ENCODE measurements at regions not wholly inside any gene's neighbourhood (a gene's known extent, or its start where the extent isn't known, plus 50 kb on each side); places are given as distances from the start of the nearest gene placed in this dataset.

- TF ChIP-seq, protein P1, sequence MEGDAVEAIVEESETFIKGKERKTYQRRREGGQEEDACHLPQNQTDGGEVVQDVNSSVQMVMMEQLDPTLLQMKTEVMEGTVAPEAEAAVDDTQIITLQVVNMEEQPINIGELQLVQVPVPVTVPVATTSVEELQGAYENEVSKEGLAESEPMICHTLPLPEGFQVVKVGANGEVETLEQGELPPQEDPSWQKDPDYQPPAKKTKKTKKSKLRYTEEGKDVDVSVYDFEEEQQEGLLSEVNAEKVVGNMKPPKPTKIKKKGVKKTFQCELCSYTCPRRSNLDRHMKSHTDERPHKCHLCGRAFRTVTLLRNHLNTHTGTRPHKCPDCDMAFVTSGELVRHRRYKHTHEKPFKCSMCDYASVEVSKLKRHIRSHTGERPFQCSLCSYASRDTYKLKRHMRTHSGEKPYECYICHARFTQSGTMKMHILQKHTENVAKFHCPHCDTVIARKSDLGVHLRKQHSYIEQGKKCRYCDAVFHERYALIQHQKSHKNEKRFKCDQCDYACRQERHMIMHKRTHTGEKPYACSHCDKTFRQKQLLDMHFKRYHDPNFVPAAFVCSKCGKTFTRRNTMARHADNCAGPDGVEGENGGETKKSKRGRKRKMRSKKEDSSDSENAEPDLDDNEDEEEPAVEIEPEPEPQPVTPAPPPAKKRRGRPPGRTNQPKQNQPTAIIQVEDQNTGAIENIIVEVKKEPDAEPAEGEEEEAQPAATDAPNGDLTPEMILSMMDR (IDR thresholded peaks at IDR 0.05): no peak
- Histone ChIP-seq H3K27ac (no peak overlapping the region), H3K4me1 (no peaks in the 10 kb centered on the region), H3K27me3 (no peaks in the 10 kb centered on the region), H3K9me3 (no peaks in the 10 kb centered on the region), H3K36me3 (no peaks in the 10 kb centered on the region), H3K4me3 (no peak overlapping the region)
- intact Hi-C loops (cut with DNase I; ENCODE audit: low total_unique reads): loop anchor here (5.0 kb wide), 1 partner anchor 1823 kb away; no protein-coding TSS in a partner anchor
- no peak for DNase-seq
These were observed 605.4 kb upstream of the NRP1 start for GRCh38 chr10:33939892-33940291.

GRCh38 chr10:33939410-33939809 lies 604.9 kb upstream of the NRP1 start:
- no peak for DNase-seq
- Histone ChIP-seq H3K36me3 (no peaks in the 10 kb centered on the region), H3K27me3 (no peaks in the 10 kb centered on the region), H3K9me3 (no peaks in the 10 kb centered on the region), H3K4me1 (no peaks in the 10 kb centered on the region), H3K4me3 (no peak overlapping the region), H3K27ac (no peak overlapping the region)
- TF ChIP-seq, protein P1 (IDR thresholded peaks at IDR 0.05): no peak
- intact Hi-C loops (cut with DNase I; ENCODE audit: low total_unique reads): loop anchor here (5.0 kb wide), 1 partner anchor 1822 kb away; no protein-coding TSS in a partner anchor

DNA sequence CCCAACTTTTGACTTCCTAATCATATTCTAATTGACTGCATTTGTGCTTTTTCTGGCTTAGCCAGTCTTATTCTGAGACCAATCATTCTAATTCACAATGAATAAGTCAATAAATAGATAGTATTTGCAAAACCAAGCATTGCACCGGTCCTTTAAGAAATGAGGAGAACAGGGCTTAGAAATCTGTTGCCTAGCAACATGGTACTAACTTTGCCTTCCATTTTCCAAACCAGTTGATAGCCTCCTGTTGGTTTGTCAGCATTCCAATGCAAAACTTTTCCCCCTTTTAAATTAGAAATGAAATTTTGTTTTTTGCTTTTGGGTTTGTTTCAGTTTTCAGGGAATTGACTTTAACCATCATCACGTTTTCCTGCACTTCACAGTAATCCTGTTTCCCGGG lies 603.5 kb upstream of the NRP1 start:
- TF ChIP-seq, protein P1 (IDR thresholded peaks at IDR 0.05): no peak
- Histone ChIP-seq H3K27me3 (no peaks in the 10 kb centered on the region), H3K27ac (no peak overlapping the region), H3K4me1 (no peaks in the 10 kb centered on the region), H3K36me3 (no peaks in the 10 kb centered on the region), H3K4me3 (no peak overlapping the region), H3K9me3 (no peaks in the 10 kb centered on the region)
- no peak for DNase-seq
- intact Hi-C loops (cut with DNase I; ENCODE audit: low total_unique reads): loop anchor here (5.0 kb wide), 1 partner anchor 1821 kb away; no protein-coding TSS in a partner anchor

GRCh38 chr10:33937036-33937730 lies 602.7 kb upstream of the NRP1 start:
- Histone ChIP-seq H3K27me3 (no peaks in the 10 kb centered on the region), H3K4me3 (no peak overlapping the region), H3K9me3 (no peaks in the 10 kb centered on the region), H3K27ac (no peak overlapping the region), H3K4me1 (no peaks in the 10 kb centered on the region), H3K36me3 (no peaks in the 10 kb centered on the region)
- TF ChIP-seq, protein P1 (IDR thresholded peaks at IDR 0.05): no peak
- no peak for DNase-seq
- intact Hi-C loops (cut with DNase I; ENCODE audit: low total_unique reads): loop anchor here (5.0 kb wide), 1 partner anchor 1820 kb away; no protein-coding TSS in a partner anchor

DNA sequence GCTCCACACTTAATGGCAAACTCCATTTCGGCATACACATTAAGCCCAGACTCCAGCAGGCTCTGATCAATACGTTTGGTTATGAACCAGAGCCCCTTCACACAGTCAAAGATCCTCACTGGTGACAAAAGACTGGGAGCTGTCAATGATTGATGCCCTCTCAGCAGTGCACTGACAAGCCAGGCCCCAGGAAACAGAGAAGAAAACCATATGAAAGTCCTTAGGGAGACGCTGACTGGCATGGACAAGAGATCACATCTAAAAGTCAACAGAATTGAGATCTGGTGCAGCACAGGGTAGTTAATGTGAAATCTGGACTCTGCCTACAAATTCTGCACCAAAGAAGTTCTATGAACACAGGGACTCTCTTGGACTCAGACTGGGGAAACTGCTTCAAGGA lies 600.9 kb upstream of the NRP1 start:
- no peaks in the 10 kb centered on the region for H3K36me3 ChIP-seq
- H3K9me3 ChIP-seq: no peaks in the 10 kb centered on the region
- no peak overlapping the region for H3K4me3 ChIP-seq
- no peak overlapping the region for H3K27ac ChIP-seq
- no peaks in the 10 kb centered on the region for H3K4me1 ChIP-seq
- TF ChIP-seq, protein P1 (IDR thresholded peaks at IDR 0.05): no peak
- no peak for DNase-seq
- H3K27me3 ChIP-seq: no peaks in the 10 kb centered on the region
- intact Hi-C loops (cut with DNase I; ENCODE audit: low total_unique reads): loop anchor here (5.0 kb wide), 1 partner anchor 1818 kb away; no protein-coding TSS in a partner anchor

All from tibial artery (tissue), 4 donors.